HEK293T (cell line): ENCODE measurements at regions not wholly inside any gene's neighbourhood (a gene's known extent, or its start where the extent isn't known, plus 50 kb on each side); places are given as distances from the start of the nearest gene placed in this dataset.
"Not testable (repeated sequence)": the region's sequence is repeated elsewhere in the genome, so short reads cannot be mapped to it uniquely, and the experiment has no call there.

ENCODE experiments used
- CTCF ChIA-PET: fragments of 350-600 bp; formaldehyde crosslinking; extraction: SDS; loops from one replicate; lab custom pipeline; 2021; ENCODE audit warnings: antibody characterized with exemption, inconsistent platforms; lab: Yijun Ruan, JAX
- POLR2A ChIA-PET: fragments of 350-600 bp; formaldehyde crosslinking; extraction: SDS; loops from one replicate; lab custom pipeline; 2020; ENCODE audit warnings: antibody characterized with exemption, inconsistent platforms; lab: Yijun Ruan, JAX
- DNase-seq: peaks from one replicate; pipeline ENCODE4 v3.0.0; 2012; ENCODE audit warnings: mixed read lengths; ENCODE audit errors: extremely low spot score
- ARNT ChIP-seq: fragments of 450-650 bp; IDR thresholded peaks from 2 replicates; pipeline ENCODE4 v1.6.1; 2017; ENCODE audit warnings: mild to moderate bottlenecking
- BHLHE40 ChIP-seq: fragments of 450-650 bp; IDR thresholded peaks from 2 replicates; pipeline ENCODE4 v1.6.1; 2016; ENCODE audit warnings: mild to moderate bottlenecking, moderate library complexity, borderline replicate concordance
- CTBP1 ChIP-seq: fragments of 450-650 bp; IDR thresholded peaks from 2 replicates; pipeline ENCODE4 v1.6.1; 2016; ENCODE audit warnings: borderline replicate concordance
- ELF4 ChIP-seq: fragments of 450-650 bp; IDR thresholded peaks from 2 replicates; pipeline ENCODE4 v1.6.1; 2017; ENCODE audit warnings: antibody characterized with exemption
- FOXA1 ChIP-seq: fragments of 450-650 bp; IDR thresholded peaks from 2 replicates; pipeline ENCODE4 v1.6.1; 2016; ENCODE audit warnings: mild to moderate bottlenecking
- FOXK2 ChIP-seq: fragments of 450-650 bp; IDR thresholded peaks from 2 replicates; pipeline ENCODE4 v1.6.1; 2016; ENCODE audit warnings: mild to moderate bottlenecking
- FOXM1 ChIP-seq: fragments of 450-650 bp; IDR thresholded peaks from 2 replicates; pipeline ENCODE4 v1.6.1; 2017; ENCODE audit warnings: mild to moderate bottlenecking, borderline replicate concordance
- HDGF ChIP-seq: fragments of 450-650 bp; IDR thresholded peaks from 2 replicates; pipeline ENCODE4 v1.6.1; 2017; ENCODE audit warnings: antibody characterized with exemption, borderline replicate concordance
- L3MBTL2 ChIP-seq: fragments of 450-650 bp; conservative IDR thresholded peaks from 2 replicates; pipeline ENCODE4 v1.6.1; 2016; ENCODE audit warnings: mild to moderate bottlenecking
- LEF1 ChIP-seq: fragments of 450-650 bp; IDR thresholded peaks from 2 replicates; pipeline ENCODE4 v1.6.1; 2017; ENCODE audit warnings: mild to moderate bottlenecking, borderline replicate concordance
- NFRKB ChIP-seq: fragments of 450-650 bp; IDR thresholded peaks from 2 replicates; pipeline ENCODE4 v1.6.1; 2016; ENCODE audit warnings: mild to moderate bottlenecking, moderate library complexity
- PKNOX1 ChIP-seq: fragments of 450-650 bp; IDR thresholded peaks from 2 replicates; pipeline ENCODE4 v1.6.1; 2016
- SP1 ChIP-seq: fragments of 450-650 bp; IDR thresholded peaks from 2 replicates; pipeline ENCODE4 v1.6.1; 2017
- SUZ12 ChIP-seq: fragments of 450-650 bp; IDR thresholded peaks from 2 replicates; pipeline ENCODE4 v1.6.1; 2016; ENCODE audit warnings: mild to moderate bottlenecking
- TARDBP ChIP-seq: fragments of 450-650 bp; IDR thresholded peaks from 2 replicates; pipeline ENCODE4 v1.6.1; 2016
- ZNF384 ChIP-seq: fragments of 450-650 bp; IDR thresholded peaks from 2 replicates; pipeline ENCODE4 v1.6.1; 2016

- ChIA-PET POLR2A (no interaction called here), CTCF (no interaction called here)
- no peak for DNase-seq
- no peak for TF ChIP-seq FOXM1
Measured at GRCh38 chr16:17001471-17001870, 469.3 kb downstream of the XYLT1 start.

- ChIA-PET POLR2A (no interaction called here), CTCF (no interaction called here)
- no peak for DNase-seq
- TF ChIP-seq ARNT (no peak), CTBP1 (no peak), PKNOX1 (no peak), FOXM1 (no peak), LEF1 (no peak), BHLHE40 (no peak), NFRKB (no peak), L3MBTL2 (no peak), ELF4 (no peak), FOXK2 (no peak), TARDBP (no peak), ZNF384 (no peak), SP1 (no peak), SUZ12 (no peak), HDGF (no peak), FOXA1 (no peak)
Measured at GRCh38 chr16:17002565-17002964, 468.2 kb downstream of the XYLT1 start.

GRCh38 chr16:17005963-17006362, 464.8 kb downstream of the XYLT1 start:
- POLR2A ChIA-PET, DNase-seq, CTCF ChIA-PET: not testable (repeated sequence)

GRCh38 chr16:17011712-17012111, 459.0 kb downstream of the XYLT1 start:
- CTCF ChIA-PET, result no interaction called here
- POLR2A ChIA-PET, result no interaction called here

DNA sequence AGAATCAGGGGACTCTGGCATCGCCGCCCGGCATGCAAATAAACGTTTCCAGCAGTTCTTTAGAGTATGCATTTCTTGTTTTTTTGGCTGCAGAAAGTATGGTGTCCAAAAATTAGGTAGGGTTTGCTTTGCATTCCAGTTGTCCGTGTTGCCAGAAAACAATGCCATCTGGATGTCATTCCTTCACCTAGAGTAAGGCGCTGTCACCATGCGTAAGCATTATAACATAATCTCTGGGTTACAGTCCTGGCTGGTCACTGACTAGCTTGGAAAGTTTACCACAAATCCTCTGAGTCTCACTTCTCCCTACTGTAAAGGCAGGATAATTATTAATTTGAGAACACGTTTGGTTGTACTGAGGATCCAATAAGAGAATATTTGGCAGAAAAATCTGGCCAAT, 457.7 kb downstream of the XYLT1 start:
- no peak for DNase-seq
- POLR2A ChIA-PET, result no interaction called here
- CTCF ChIA-PET, result interaction anchor here (1.2 kb wide), 1 partner anchor 152 kb away, joined by 3 read pairs; no protein-coding TSS in a partner anchor
- no peak for TF ChIP-seq HDGF
- TF ChIP-seq ZNF384, result no peak
- TF ChIP-seq TARDBP, result no peak
- TF ChIP-seq NFRKB, result no peak
- no peak for TF ChIP-seq CTBP1
- no peak for TF ChIP-seq ELF4
- TF ChIP-seq ARNT, result no peak
- TF ChIP-seq LEF1, result no peak

More at GRCh38 chr16:17011712-17012111, 459.0 kb downstream of the XYLT1 start:
- TF ChIP-seq FOXM1 (no peak), TARDBP (no peak), BHLHE40 (no peak), ELF4 (no peak), SUZ12 (no peak), SP1 (no peak), FOXA1 (no peak), NFRKB (no peak)
- DNase-seq, result no peak

- TF ChIP-seq ELF4, result no peak
- TF ChIP-seq SP1, result no peak
- TF ChIP-seq LEF1, result no peak
- TF ChIP-seq BHLHE40, result no peak
- POLR2A ChIA-PET, result no interaction called here
- CTCF ChIA-PET, result no interaction called here
Measured at GRCh38 chr16:17014484-17015121, 456.2 kb downstream of the XYLT1 start.

DNA sequence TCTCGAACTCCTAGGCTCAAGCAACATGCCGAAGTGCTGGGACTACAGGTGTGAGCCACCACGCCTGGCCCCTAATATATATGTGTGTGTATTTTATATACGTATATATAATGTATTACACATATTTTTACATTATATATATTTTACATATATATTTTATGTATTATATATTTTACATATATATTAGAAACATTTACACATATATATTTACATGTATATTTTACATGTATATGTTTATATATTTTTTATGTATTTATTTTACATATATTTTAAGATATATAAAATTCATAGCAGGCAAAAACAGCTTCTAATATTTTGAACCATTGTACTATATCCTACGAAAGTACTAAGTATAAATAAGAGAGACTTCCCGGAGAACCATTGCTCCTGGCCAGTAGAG, 455.1 kb downstream of the XYLT1 start:
- CTCF ChIA-PET, result no interaction called here
- POLR2A ChIA-PET, result no interaction called here
- DNase-seq, result no peak
- TF ChIP-seq FOXK2 (no peak), SUZ12 (no peak), ELF4 (no peak)

More at GRCh38 chr16:17014484-17015121, 456.2 kb downstream of the XYLT1 start:
- DNase-seq, result no peak

- CTCF ChIA-PET, result no interaction called here
- POLR2A ChIA-PET, result no interaction called here
- DNase-seq, result no peak
- no peak for TF ChIP-seq CTBP1
- no peak for TF ChIP-seq PKNOX1
- TF ChIP-seq FOXA1, result no peak
- no peak for TF ChIP-seq ARNT
- no peak for TF ChIP-seq HDGF
- TF ChIP-seq LEF1, result no peak
- no peak for TF ChIP-seq ZNF384
- TF ChIP-seq L3MBTL2, result no peak
- TF ChIP-seq SUZ12, result no peak
- no peak for TF ChIP-seq FOXK2
Measured at GRCh38 chr16:17017442-17017841, 453.3 kb downstream of the XYLT1 start.
